Hypothalamus (tissue), 51 donors: ENCODE measurements at regions not wholly inside any gene's neighbourhood (a gene's known extent, or its start where the extent isn't known, plus 50 kb on each side); places are given as distances from the start of the nearest gene placed in this dataset.
A peak's percentile ranks its signal among the peaks of the same experiment; 100 is the strongest.
"Not testable (repeated sequence)": the region's sequence is repeated elsewhere in the genome, so short reads cannot be mapped to it uniquely, and the experiment has no call there.

Source experiments
- DNase-seq, 51 donors: peaks; one replicate each; lab custom pipeline; 2025; lab: John Stamatoyannopoulos, UW

GRCh38 chr6:9254251-9254650 is 818.9 kb upstream of the SLC35B3 start:
- DNase-seq, result no peak

- DNase-seq, result no peak
Observed at GRCh38 chr6:9252799-9253198, 817.5 kb upstream of the SLC35B3 start.

GRCh38 chr6:9250852-9251251 is 815.5 kb upstream of the SLC35B3 start:
- DNase-seq, result peak in 8 of 51 donors; percentile 0 to 11 (median 4)

- DNase-seq, result no peak
Observed at GRCh38 chr6:9248133-9248532, 812.8 kb upstream of the SLC35B3 start.

GRCh38 chr6:9240861-9241260 is 805.5 kb upstream of the SLC35B3 start:
- no peak for DNase-seq

GRCh38 chr6:9236443-9236842 is 801.1 kb upstream of the SLC35B3 start:
- no peak for DNase-seq

GRCh38 chr6:9233686-9234085 is 798.3 kb upstream of the SLC35B3 start:
- DNase-seq, result no peak

- no peak for DNase-seq
Observed at GRCh38 chr6:9233226-9233625, 797.9 kb upstream of the SLC35B3 start.

GRCh38 chr6:9225441-9225871 is 790.1 kb upstream of the SLC35B3 start:
- no peak for DNase-seq

- DNase-seq, result no peak
Observed at GRCh38 chr6:9224539-9224938, 789.2 kb upstream of the SLC35B3 start.

GRCh38 chr6:9213717-9214116 is 778.4 kb upstream of the SLC35B3 start:
- not testable (repeated sequence) for DNase-seq

GRCh38 chr6:9208966-9209365 is 773.6 kb upstream of the SLC35B3 start:
- no peak for DNase-seq

GRCh38 chr6:9205645-9206044 is 770.3 kb upstream of the SLC35B3 start:
- no peak for DNase-seq

- no peak for DNase-seq
Observed at GRCh38 chr6:9204171-9204570, 768.8 kb upstream of the SLC35B3 start.

GRCh38 chr6:9200712-9201111 is 765.4 kb upstream of the SLC35B3 start:
- DNase-seq, result no peak

GRCh38 chr6:9197726-9198125 is 762.4 kb upstream of the SLC35B3 start:
- DNase-seq, result no peak

- no peak for DNase-seq
Observed at GRCh38 chr6:9195322-9195721, 760.0 kb upstream of the SLC35B3 start.

GRCh38 chr6:9192405-9192909 is 757.1 kb upstream of the SLC35B3 start:
- DNase-seq, result no peak

GRCh38 chr6:9186148-9186547 is 750.8 kb upstream of the SLC35B3 start:
- DNase-seq, result no peak

- no peak for DNase-seq
Observed at GRCh38 chr6:9178071-9178470, 742.7 kb upstream of the SLC35B3 start.

GRCh38 chr6:9173229-9173628 is 737.9 kb upstream of the SLC35B3 start:
- DNase-seq, result no peak

GRCh38 chr6:9172096-9172495 is 736.8 kb upstream of the SLC35B3 start:
- no peak for DNase-seq

GRCh38 chr6:9168669-9169068 is 733.3 kb upstream of the SLC35B3 start:
- DNase-seq, result no peak
